Ovary (tissue), 3 donors: ENCODE measurements at regions not wholly inside any gene's neighbourhood (a gene's known extent, or its start where the extent isn't known, plus 50 kb on each side); places are given as distances from the start of the nearest gene placed in this dataset.

ENCODE experiments used
- CTCF ChIP-seq, 3 donors: fragments of 450-650 bp in 2 of 3; fragments of 200-600 bp in 1 of 3; IDR thresholded peaks; one replicate each; pipeline versions ENCODE4 v1.5.1 to v1.8.0; 2016 to 2022; ENCODE audit warnings: antibody characterized with exemption in 3 of 3, mild to moderate bottlenecking in 1 of 3
- EP300 ChIP-seq: sonication (generic); formaldehyde crosslinking; IDR thresholded peaks from one replicate; pipeline ENCODE4 v1.6.1; 2017; ENCODE audit warnings: antibody characterized with exemption
- POLR2A ChIP-seq: fragments of 450-650 bp; IDR thresholded peaks from one replicate; pipeline ENCODE4 v1.6.1; 2017; ENCODE audit warnings: antibody characterized with exemption, mild to moderate bottlenecking, moderate library complexity
- donor health status: DM: no; HTN: no; CAD: no.

- TF ChIP-seq CTCF (IDR thresholded peaks at IDR 0.05) (no peak), POLR2A (no peak), EP300 (no peak)
Measured at GRCh38 chr2:13091861-13092378, 375.2 kb downstream of the TRIB2 start.
